Neural cell (in vitro differentiated cells): ENCODE measurements at regions not wholly inside any gene's neighbourhood (a gene's known extent, or its start where the extent isn't known, plus 50 kb on each side); places are given as distances from the start of the nearest gene placed in this dataset.

Experiments used
- H2AFZ ChIP-seq: fragments of 200-600, 300-800 bp; sonication (generic), shearing (Covaris generic); 2 replicates; pipeline ENCODE4 v1.6.0; 2014; ENCODE audit warnings: low read depth, mild to moderate bottlenecking, antibody characterized with exemption, low read length, moderate library complexity
- H3F3A ChIP-seq: fragments of 200-600 bp; shearing (Covaris generic); 2 replicates; pipeline ENCODE4 v1.6.1; 2016; ENCODE audit warnings: mild to moderate bottlenecking, moderate library complexity, mixed read lengths, antibody characterized with exemption, low read length; ENCODE audit not compliant: insufficient read depth, poor library complexity, severe bottlenecking
- H3K27ac ChIP-seq: fragments of 200-600, 300-800 bp; sonication (generic), shearing (Covaris generic); 2 replicates; pipeline ENCODE4 v1.5.1; 2014; ENCODE audit warnings: mild to moderate bottlenecking, low read length, moderate library complexity
- H3K27me3 ChIP-seq: fragments of 300-800, 200-600 bp; sonication (generic), shearing (Covaris generic); 2 replicates; pipeline ENCODE4 v1.6.0; 2014; ENCODE audit warnings: mild to moderate bottlenecking, low read depth, low read length, moderate library complexity; ENCODE audit not compliant: insufficient read depth
- H3K36me3 ChIP-seq: fragments of 300-800, 200-600 bp; sonication (generic), shearing (Covaris generic); 2 replicates; pipeline ENCODE4 v1.5.1; 2014; ENCODE audit warnings: mild to moderate bottlenecking, antibody characterized with exemption, low read length, moderate library complexity; ENCODE audit not compliant: insufficient read depth
- H3K4me2 ChIP-seq: fragments of 300-800, 200-600 bp; sonication (generic), shearing (Covaris generic); 2 replicates; pipeline ENCODE4 v1.6.0; 2014; ENCODE audit warnings: mild to moderate bottlenecking, low read length
- H3K4me3 ChIP-seq: fragments of 300-800, 200-600 bp; sonication (generic), shearing (Covaris generic); 2 replicates; pipeline ENCODE4 v1.5.1; 2014; ENCODE audit warnings: mild to moderate bottlenecking, low read length, moderate library complexity
- H3K79me2 ChIP-seq: fragments of 200-600 bp; shearing (Covaris generic); replicated peaks from 2 replicates; pipeline ENCODE4 v1.6.0; 2014; ENCODE audit warnings: mild to moderate bottlenecking, low read length, moderate library complexity; ENCODE audit not compliant: insufficient read depth
- H3K9ac ChIP-seq: fragments of 300-800, 200-600 bp; sonication (generic), shearing (Covaris generic); 2 replicates; pipeline ENCODE4 v1.6.1; 2016; ENCODE audit warnings: mild to moderate bottlenecking, low read length, mixed read lengths
- H3K9me2 ChIP-seq: fragments of 200-600 bp; shearing (Covaris generic); 2 replicates; pipeline ENCODE4 v1.6.1; 2016; ENCODE audit warnings: mild to moderate bottlenecking, low read length, mixed read lengths; ENCODE audit not compliant: insufficient read depth
- H3K9me3 ChIP-seq: fragments of 200-600, 300-800 bp; sonication (generic), shearing (Covaris generic); 2 replicates; pipeline ENCODE4 v1.6.1; 2016; ENCODE audit warnings: mild to moderate bottlenecking, mixed run types, low read length, moderate library complexity, mixed read lengths
- H4K20me1 ChIP-seq: fragments of 200-600 bp; shearing (Covaris generic); 2 replicates; pipeline ENCODE4 v1.6.1; 2016; ENCODE audit warnings: mild to moderate bottlenecking, mixed run types; ENCODE audit not compliant: insufficient read depth
- EP300 ChIP-seq: fragments of 450-650 bp; conservative IDR thresholded peaks from 2 replicates; pipeline ENCODE4 v1.6.1; 2014; ENCODE audit warnings: antibody characterized with exemption, mild to moderate bottlenecking, moderate library complexity; ENCODE audit not compliant: poor library complexity, severe bottlenecking
- EZH2 ChIP-seq: fragments of 200-600, 300-800 bp; shearing (Covaris generic), sonication (generic); IDR thresholded peaks from 2 replicates; pipeline ENCODE4 v1.6.1; 2014; ENCODE audit warnings: antibody characterized with exemption, low read length, borderline replicate concordance, mild to moderate bottlenecking; ENCODE audit not compliant: insufficient read depth, poor library complexity, severe bottlenecking
- MXI1 ChIP-seq: fragments of 450-650 bp; conservative IDR thresholded peaks from 2 replicates; pipeline ENCODE4 v1.6.1; 2014; ENCODE audit warnings: antibody characterized with exemption, mild to moderate bottlenecking; ENCODE audit not compliant: poor library complexity, severe bottlenecking
- POLR2AphosphoS5 ChIP-seq: IDR thresholded peaks from 2 replicates; pipeline ENCODE4 v1.6.1; 2012
- RAD21 ChIP-seq: fragments of 450-650 bp; conservative IDR thresholded peaks from 2 replicates; pipeline ENCODE4 v1.6.1; 2014; ENCODE audit warnings: antibody characterized with exemption, mild to moderate bottlenecking, moderate library complexity
- SMC3 ChIP-seq: fragments of 450-650 bp; conservative IDR thresholded peaks from 2 replicates; pipeline ENCODE4 v1.6.1; 2014; ENCODE audit warnings: antibody characterized with exemption, mild to moderate bottlenecking, moderate library complexity; ENCODE audit not compliant: poor library complexity
- TAF1 ChIP-seq: IDR thresholded peaks from 2 replicates; pipeline ENCODE4 v1.6.1; 2012; ENCODE audit warnings: low read depth
- TF ChIP-seq, protein P1 (sequence below): fragments of 450-650 bp; IDR thresholded peaks from 2 replicates; pipeline ENCODE4 v1.5.1; 2014; ENCODE audit warnings: antibody characterized with exemption, mild to moderate bottlenecking, moderate library complexity; ENCODE audit not compliant: poor library complexity, severe bottlenecking
- TF ChIP-seq, protein P2 (sequence below): IDR thresholded peaks from 2 replicates; pipeline ENCODE4 v1.6.1; 2012; ENCODE audit warnings: borderline replicate concordance

DNA sequence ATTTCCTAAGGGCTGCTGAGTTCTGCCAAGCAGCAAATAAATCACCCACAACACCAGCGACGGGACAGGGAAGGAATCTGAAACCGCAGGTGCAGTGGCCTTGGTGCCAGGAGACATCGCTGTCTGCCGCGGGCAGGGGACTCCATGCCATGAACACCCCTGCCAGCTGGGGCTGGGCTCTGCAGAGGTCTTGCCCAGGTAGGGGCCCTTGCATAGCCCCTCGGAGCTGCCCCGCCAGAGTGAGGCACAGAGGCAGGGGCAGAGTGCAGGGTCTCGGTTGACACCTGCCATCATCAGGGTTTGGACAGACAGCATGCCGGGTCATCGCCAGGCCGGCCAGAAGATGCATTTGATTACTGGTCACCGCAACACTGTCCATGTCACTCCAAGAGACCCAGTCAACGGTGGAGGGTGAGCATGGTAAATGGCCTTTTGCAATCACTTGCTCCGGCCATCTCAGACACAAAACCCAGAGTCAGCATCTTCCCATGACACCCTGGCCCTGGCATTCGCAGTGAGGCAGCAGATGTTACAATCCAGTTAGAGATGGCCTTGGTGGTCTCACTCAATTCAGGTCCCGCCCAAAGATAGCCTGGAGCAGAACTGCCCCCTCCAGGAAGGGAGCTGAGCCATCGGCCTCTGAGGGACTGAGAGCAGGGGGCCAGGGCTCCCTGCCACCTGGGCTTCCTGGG, 255.4 kb downstream of the NDUFA10 start:
- H3F3A ChIP-seq, result no peaks in the 10 kb centered on the region
- no peaks in the 10 kb centered on the region for H3K36me3 ChIP-seq
- H4K20me1 ChIP-seq, result no peaks in the 10 kb centered on the region
- no peaks in the 10 kb centered on the region for H3K79me2 ChIP-seq
- no peak overlapping the region for H3K4me2 ChIP-seq
- H3K27ac ChIP-seq, result no peak overlapping the region
- peaks cover 6% of the 10 kb centered on the region for H3K27me3 ChIP-seq
- H3K4me3 ChIP-seq, result no peak overlapping the region
- no peak for TF ChIP-seq SMC3
- TF ChIP-seq RAD21, result no peak
- TF ChIP-seq TAF1, result no peak
- no peak for TF ChIP-seq MXI1
- TF ChIP-seq EZH2, result no peak
- TF ChIP-seq, protein P1, sequence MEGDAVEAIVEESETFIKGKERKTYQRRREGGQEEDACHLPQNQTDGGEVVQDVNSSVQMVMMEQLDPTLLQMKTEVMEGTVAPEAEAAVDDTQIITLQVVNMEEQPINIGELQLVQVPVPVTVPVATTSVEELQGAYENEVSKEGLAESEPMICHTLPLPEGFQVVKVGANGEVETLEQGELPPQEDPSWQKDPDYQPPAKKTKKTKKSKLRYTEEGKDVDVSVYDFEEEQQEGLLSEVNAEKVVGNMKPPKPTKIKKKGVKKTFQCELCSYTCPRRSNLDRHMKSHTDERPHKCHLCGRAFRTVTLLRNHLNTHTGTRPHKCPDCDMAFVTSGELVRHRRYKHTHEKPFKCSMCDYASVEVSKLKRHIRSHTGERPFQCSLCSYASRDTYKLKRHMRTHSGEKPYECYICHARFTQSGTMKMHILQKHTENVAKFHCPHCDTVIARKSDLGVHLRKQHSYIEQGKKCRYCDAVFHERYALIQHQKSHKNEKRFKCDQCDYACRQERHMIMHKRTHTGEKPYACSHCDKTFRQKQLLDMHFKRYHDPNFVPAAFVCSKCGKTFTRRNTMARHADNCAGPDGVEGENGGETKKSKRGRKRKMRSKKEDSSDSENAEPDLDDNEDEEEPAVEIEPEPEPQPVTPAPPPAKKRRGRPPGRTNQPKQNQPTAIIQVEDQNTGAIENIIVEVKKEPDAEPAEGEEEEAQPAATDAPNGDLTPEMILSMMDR, result no peak
- no peak for TF ChIP-seq EP300
- no peak for TF ChIP-seq POLR2AphosphoS5
- H3K9ac ChIP-seq, result no peak overlapping the region
- H2AFZ ChIP-seq, result no peak overlapping the region
- H3K9me2 ChIP-seq, result no peaks in the 10 kb centered on the region
- peaks cover 8% of the 10 kb centered on the region for H3K9me3 ChIP-seq

DNA sequence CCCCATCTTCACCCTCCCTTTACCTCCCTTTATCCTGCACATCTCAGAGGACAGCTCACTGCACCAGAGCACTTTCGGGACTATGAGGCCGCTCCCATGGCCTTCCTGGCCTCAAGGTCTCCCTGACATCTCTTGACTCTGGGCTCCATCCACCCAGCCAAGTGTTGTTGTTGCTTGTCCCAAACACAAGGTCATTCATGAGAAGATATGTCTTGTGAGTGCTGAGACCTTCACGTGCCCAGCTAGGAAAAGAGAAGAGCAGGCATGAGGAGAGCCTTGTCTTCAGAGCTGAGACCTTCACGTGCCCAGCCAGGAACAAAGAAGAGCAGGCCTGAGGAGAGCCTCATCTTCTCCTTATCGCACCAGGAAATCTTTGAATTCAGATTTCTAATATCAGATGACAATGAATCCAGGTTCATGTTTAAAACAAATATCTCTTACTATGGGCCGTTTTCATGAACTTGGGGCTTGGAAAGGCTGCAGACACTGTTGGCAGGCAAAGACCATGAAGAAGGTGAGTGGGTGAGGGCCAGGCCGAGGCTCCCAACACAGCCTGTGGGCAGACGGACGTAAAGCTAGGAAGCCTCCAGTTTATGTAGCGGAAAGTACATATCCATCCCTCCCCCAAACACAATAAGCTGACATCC, 256.1 kb downstream of the NDUFA10 start:
- Histone ChIP-seq H3K9me2 (no peaks in the 10 kb centered on the region), H3K27me3 (peaks cover 3% of the 10 kb centered on the region), H3K4me2 (no peak overlapping the region), H3K9me3 (peaks cover 8% of the 10 kb centered on the region), H3K36me3 (no peaks in the 10 kb centered on the region), H3K79me2 (no peaks in the 10 kb centered on the region), H3K9ac (no peak overlapping the region), H2AFZ (no peak overlapping the region), H3K4me3 (no peak overlapping the region), H3F3A (no peaks in the 10 kb centered on the region), H3K27ac (no peak overlapping the region), H4K20me1 (no peaks in the 10 kb centered on the region)
- TF ChIP-seq POLR2AphosphoS5 (no peak), SMC3 (no peak), TAF1 (no peak), MXI1 (no peak), RAD21 (no peak)
- TF ChIP-seq, protein P2, sequence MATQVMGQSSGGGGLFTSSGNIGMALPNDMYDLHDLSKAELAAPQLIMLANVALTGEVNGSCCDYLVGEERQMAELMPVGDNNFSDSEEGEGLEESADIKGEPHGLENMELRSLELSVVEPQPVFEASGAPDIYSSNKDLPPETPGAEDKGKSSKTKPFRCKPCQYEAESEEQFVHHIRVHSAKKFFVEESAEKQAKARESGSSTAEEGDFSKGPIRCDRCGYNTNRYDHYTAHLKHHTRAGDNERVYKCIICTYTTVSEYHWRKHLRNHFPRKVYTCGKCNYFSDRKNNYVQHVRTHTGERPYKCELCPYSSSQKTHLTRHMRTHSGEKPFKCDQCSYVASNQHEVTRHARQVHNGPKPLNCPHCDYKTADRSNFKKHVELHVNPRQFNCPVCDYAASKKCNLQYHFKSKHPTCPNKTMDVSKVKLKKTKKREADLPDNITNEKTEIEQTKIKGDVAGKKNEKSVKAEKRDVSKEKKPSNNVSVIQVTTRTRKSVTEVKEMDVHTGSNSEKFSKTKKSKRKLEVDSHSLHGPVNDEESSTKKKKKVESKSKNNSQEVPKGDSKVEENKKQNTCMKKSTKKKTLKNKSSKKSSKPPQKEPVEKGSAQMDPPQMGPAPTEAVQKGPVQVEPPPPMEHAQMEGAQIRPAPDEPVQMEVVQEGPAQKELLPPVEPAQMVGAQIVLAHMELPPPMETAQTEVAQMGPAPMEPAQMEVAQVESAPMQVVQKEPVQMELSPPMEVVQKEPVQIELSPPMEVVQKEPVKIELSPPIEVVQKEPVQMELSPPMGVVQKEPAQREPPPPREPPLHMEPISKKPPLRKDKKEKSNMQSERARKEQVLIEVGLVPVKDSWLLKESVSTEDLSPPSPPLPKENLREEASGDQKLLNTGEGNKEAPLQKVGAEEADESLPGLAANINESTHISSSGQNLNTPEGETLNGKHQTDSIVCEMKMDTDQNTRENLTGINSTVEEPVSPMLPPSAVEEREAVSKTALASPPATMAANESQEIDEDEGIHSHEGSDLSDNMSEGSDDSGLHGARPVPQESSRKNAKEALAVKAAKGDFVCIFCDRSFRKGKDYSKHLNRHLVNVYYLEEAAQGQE, result no peak
- TF ChIP-seq, protein P1, result no peak
